ENCODE measurements at regions not wholly inside any gene's neighbourhood (a gene's known extent, or its start where the extent isn't known, plus 50 kb on each side); places are given as distances from the start of the nearest gene placed in this dataset.
A peak's percentile ranks its signal among the peaks of the same experiment; 100 is the strongest.

DNA sequence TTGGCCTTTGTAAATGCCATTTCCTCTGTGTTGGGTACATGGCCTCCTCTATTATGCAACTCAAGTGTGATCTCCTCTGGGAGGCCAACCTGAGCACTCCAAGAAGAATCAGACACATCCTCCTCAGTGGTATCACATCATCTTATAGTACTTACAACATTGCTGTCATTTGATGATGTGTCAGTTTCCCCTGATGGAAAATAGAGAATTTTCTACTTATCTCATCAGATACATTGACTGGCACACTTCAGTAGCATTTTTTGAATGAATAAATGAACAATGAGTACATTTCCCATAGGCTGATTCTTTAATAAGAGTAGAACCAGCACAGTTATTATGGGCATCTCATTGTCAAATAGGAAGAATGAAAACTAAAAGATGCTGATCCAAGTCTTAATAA lies 86.6 kb upstream of the NXPH2 start:
- DNase-seq (ENCODE audit: low read depth in 2 of 2): no peak

DNA sequence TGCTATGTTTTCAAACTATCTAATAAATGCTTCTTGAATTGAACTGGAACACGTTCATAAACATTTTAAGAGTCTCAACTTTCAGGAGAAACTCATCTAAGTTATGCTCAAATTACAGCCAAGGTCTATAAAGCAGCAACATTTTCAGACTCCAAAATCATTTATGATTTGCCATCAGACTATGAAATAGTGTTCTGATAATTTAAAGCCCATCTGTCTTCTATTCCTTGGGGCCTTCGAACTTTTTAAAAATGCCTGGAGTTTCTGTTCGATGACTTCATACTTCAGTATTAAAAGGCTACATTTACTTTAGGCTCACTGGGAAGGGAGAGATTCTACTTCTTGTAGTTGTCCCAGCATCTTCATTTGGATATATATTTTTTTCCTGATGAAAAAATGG lies 73.6 kb upstream of the NXPH2 start:
- DNase-seq (ENCODE audit: low read depth in 2 of 2): no peak

DNA sequence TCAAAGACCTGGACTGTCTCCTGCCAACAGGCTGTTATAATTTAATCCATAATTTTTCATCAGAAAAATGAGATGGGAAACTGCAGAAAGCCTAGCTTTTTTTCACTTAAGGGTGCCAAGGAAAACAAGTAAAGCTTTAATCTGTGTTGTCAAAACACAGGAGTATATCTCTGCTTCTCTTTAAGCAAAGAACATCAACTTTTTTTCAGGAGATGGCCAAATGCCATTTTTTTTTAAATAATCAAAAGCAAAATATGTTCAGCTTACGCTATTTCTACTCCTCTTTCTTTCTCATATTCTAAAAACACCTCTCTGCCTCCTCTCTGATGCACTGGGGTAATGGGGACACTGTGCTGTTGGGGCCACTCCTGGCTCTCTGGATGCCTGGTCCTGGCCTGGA lies 73.1 kb upstream of the NXPH2 start:
- DNase-seq (ENCODE audit: low read depth in 2 of 2): no peak

DNA sequence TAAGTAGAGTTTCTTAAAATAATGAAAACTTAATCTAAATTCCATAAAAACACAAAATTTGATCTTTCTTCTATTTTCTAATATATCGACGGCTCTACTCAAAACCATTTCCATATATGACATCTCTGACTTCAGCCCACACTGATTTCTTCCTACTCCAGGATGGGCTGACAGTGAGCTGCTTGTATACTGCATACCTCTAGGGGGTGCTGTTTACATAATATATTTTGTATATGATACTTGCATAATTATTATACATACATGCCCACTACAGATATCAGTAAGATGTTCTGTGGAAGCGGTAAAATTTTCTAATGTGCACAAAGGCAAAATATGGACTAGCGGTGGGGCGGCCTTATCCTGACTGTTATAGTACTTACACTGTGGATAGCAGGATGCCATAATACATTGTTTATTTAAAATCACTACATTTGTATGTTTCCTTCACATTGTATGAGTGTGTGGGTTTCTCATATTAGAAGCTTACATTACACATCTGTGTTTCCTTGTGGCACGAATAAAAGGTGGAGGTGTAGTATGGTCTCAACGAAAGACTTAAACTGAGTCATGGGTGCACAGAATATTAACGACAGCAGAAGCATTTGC lies 66.1 kb upstream of the NXPH2 start:
- peak; percentile 6 for DNase-seq (ENCODE audit: low read depth in 2 of 2)

DNA sequence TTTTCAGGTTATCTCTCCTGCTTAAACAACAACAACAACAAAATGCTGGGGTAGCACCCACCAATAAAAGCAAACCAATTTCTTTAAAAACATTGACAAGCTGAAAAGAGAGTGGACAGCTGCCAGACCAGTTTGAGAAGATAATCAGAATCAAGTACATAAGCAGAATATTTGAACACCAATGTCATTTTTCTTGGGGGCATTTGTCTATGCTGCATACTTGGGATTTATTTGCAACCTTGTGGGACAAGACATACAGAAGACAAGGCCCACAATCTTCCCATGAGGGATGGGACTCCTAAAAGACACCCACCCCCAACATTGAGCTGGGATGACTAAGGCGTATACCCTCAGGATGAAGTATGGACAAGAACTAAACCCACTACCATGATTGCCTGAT lies 62.2 kb upstream of the NXPH2 start:
- DNase-seq (ENCODE audit: low read depth in 2 of 2): no peak

DNA sequence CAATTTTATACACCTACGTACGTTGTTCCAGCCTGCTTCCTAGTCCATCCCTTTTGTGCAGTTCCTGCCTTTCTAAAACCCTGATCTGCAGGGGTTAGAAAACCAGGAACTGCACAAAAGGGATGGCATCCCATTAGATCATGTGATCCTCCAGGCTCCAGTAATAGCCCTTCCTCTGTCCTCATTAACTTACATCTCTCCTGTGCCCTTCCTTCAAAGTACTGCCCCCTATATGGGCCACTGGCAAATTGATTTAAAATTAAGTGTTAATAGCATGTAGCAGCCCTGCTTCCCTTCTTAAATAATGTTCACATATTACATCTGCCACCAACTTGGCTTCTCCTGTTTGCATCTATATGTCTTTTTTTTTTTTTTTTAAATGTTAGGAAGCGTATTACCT lies 61.3 kb upstream of the NXPH2 start:
- DNase-seq (ENCODE audit: low read depth in 2 of 2): no peak

DNA sequence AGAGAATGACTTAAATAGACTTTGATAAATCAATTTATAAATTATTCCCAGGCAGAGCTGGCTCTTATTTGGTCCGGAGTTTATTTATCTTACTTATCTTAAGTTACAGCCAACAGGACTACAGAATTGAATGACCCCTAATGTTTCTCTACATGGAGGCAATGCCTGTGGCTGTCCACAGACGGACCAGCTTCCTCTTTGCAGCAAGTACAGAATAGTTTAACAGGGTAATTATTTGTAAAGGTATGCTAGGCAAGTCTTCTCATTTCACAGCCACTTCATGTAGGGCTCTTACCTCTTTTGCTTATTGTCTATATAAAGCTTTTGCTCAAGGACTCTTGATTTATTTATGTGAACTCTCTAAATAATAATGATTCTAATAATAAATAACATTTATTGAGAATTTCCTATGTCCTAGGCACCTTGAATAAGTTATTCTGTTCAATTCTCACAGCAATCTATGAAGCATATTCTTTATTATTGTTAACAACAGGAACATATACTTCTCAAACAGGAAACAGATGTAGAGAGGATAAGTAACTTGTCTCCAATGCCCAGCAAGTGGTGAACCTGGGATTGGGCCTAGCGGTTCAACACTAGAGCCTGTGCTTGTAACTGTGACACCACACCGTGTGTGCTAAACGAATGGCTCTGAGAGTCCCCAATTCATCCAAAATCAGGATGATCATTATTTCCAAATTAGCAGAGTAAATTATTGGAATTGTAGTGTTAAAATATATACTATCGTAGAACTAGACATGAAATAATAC lies 58.8 kb upstream of the NXPH2 start:
- no peak for DNase-seq (ENCODE audit: low read depth in 2 of 2)

DNA sequence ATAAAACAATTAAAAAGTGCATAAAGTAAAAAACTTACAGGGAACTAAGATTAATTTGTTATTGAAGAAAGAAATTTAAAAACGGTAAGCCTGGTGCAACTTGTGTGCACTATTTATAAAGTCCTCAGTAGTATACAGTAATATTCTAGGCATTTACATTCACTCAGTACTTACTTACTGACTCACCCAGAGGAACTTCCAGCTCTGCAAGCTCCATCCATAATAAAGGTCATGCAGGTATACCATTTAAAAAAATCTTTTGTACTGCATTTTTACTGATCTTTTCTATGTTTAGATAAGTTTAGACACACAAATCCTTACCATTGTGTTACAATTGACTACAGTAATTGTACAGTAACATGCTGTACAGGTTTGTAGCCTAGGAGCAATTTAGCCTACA lies 51.5 kb upstream of the NXPH2 start:
- no peak for DNase-seq (ENCODE audit: low read depth in 2 of 2)

DNA sequence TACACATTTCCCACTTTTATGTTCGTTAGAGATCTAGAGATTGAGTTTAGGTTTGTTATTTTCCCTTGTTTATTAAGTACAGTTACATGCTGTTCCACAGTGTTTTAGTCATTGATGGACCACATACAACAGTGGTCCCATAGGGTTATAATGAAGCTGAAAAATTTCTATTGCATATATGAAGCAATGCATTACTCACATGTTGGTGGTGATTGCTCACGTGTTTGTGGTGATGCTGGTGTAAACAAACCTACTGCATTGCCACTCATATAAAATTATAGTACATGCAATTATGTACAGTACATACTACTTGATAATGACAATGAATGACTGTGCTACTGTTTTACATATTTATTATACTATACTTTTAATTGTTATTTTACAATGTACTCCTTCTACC lies 51.0 kb upstream of the NXPH2 start:
- no peak for DNase-seq (ENCODE audit: low read depth in 2 of 2)

DNA sequence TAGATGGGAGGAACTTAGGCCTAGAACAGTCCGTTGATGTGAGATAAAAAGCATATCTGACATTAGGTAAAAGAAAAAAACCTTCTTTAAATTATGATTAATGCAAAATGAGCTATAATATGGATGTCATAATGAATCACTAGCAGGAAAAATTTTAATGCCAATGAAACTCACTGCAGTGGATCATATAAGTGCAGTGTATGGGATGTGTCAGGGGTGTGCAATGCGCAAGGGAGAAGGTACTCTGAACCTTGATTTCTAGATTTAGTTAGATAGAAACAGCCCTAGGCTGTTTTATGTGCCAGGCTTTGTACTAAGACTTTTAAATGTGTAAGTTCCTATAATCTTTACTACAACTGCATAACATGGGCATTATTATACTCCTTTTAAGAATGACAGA lies 50.4 kb upstream of the NXPH2 start:
- no peak for DNase-seq (ENCODE audit: low read depth in 2 of 2)

Measured in fibroblast of skin of left quadriceps (primary cell).